OCI-LY3 (cell line): ENCODE measurements at regions not wholly inside any gene's neighbourhood (a gene's known extent, or its start where the extent isn't known, plus 50 kb on each side); places are given as distances from the start of the nearest gene placed in this dataset.

Source experiments
- H2AFZ ChIP-seq: fragments of 200-600, 300-600 bp; shearing (Covaris generic); 2 replicates; pipeline ENCODE4 v1.6.0; 2014; ENCODE audit warnings: antibody characterized with exemption, low read depth, low read length
- H3K27ac ChIP-seq: fragments of 200-600, 300-600 bp; sonication (generic); 2 replicates; pipeline ENCODE4 v1.5.1; 2014; ENCODE audit warnings: mild to moderate bottlenecking, low read length, moderate library complexity, mixed read lengths
- H3K27me3 ChIP-seq: fragments of 200-600, 300-600 bp; sonication (generic); 2 replicates; pipeline ENCODE4 v1.6.1; 2014; ENCODE audit warnings: low read depth, low read length, mixed read lengths
- H3K36me3 ChIP-seq: fragments of 200-600, 300-600 bp; sonication (generic); replicated peaks from 2 replicates; pipeline ENCODE3; 2014; ENCODE audit warnings: low read depth, low read length, mixed read lengths
- H3K4me1 ChIP-seq: fragments of 300-600, 200-600 bp; sonication (generic); 2 replicates; pipeline ENCODE4 v1.6.1; 2014; ENCODE audit warnings: low read length, mixed read lengths
- H3K4me2 ChIP-seq: fragments of 200-600, 300-600 bp; sonication (generic); 2 replicates; pipeline ENCODE4 v1.6.1; 2014; ENCODE audit warnings: low read length, mixed read lengths
- H3K4me3 ChIP-seq: fragments of 300-600, 200-600 bp; sonication (generic); 2 replicates; pipeline ENCODE4 v1.5.1; 2014; ENCODE audit warnings: antibody characterized with exemption, mild to moderate bottlenecking, low read length, moderate library complexity
- H3K79me2 ChIP-seq: fragments of 300-600, 200-600 bp; shearing (Covaris generic); 2 replicates; pipeline ENCODE4 v1.6.1; 2014; ENCODE audit warnings: mild to moderate bottlenecking, low read length, mixed read lengths
- H3K9ac ChIP-seq: fragments of 300-600, 200-600 bp; shearing (Covaris generic); 2 replicates; pipeline ENCODE4 v1.6.0; 2014; ENCODE audit warnings: mild to moderate bottlenecking, low read length, moderate library complexity
- H3K9me3 ChIP-seq: fragments of 200-600, 300-600 bp; shearing (Covaris generic); 2 replicates; pipeline ENCODE4 v1.6.1; 2014; ENCODE audit warnings: low read length, mixed read lengths; ENCODE audit not compliant: insufficient read depth
- H4K20me1 ChIP-seq: fragments of 200-600, 300-600 bp; sonication (generic); 2 replicates; pipeline ENCODE4 v1.6.1; 2016; ENCODE audit warnings: low read length, mixed read lengths; ENCODE audit not compliant: insufficient read depth
- EZH2phosphoT487 ChIP-seq: fragments of 200-600 bp; shearing (Covaris generic); IDR thresholded peaks from 2 replicates; pipeline ENCODE4 v1.6.1; 2018; ENCODE audit warnings: antibody characterized with exemption, mixed run types, low read depth
- TF ChIP-seq, protein P1 (sequence below): fragments of 200-600, 300-600 bp; sonication (generic); IDR thresholded peaks from 2 replicates; pipeline ENCODE4 v1.5.1; 2014; ENCODE audit warnings: antibody characterized with exemption, low read length, low read depth

- Histone ChIP-seq H3K79me2 (no peaks in the 10 kb centered on the region), H3K4me2 (no peak overlapping the region), H3K4me1 (no peaks in the 10 kb centered on the region), H4K20me1 (no peaks in the 10 kb centered on the region), H2AFZ (no peak overlapping the region), H3K9me3 (no peaks in the 10 kb centered on the region), H3K4me3 (no peak overlapping the region), H3K27me3 (no peaks in the 10 kb centered on the region), H3K27ac (no peak overlapping the region), H3K9ac (no peak overlapping the region), H3K36me3 (no peaks in the 10 kb centered on the region)
- no peak for TF ChIP-seq EZH2phosphoT487
- TF ChIP-seq, protein P1, sequence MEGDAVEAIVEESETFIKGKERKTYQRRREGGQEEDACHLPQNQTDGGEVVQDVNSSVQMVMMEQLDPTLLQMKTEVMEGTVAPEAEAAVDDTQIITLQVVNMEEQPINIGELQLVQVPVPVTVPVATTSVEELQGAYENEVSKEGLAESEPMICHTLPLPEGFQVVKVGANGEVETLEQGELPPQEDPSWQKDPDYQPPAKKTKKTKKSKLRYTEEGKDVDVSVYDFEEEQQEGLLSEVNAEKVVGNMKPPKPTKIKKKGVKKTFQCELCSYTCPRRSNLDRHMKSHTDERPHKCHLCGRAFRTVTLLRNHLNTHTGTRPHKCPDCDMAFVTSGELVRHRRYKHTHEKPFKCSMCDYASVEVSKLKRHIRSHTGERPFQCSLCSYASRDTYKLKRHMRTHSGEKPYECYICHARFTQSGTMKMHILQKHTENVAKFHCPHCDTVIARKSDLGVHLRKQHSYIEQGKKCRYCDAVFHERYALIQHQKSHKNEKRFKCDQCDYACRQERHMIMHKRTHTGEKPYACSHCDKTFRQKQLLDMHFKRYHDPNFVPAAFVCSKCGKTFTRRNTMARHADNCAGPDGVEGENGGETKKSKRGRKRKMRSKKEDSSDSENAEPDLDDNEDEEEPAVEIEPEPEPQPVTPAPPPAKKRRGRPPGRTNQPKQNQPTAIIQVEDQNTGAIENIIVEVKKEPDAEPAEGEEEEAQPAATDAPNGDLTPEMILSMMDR: no peak
Measured at GRCh38 chr2:241981076-241981700, 111.7 kb downstream of the RTP5 start.

- Histone ChIP-seq H3K27me3 (no peaks in the 10 kb centered on the region), H3K4me3 (no peak overlapping the region), H3K79me2 (no peaks in the 10 kb centered on the region), H2AFZ (no peak overlapping the region), H3K9me3 (no peaks in the 10 kb centered on the region), H3K4me2 (no peak overlapping the region), H3K4me1 (no peaks in the 10 kb centered on the region), H4K20me1 (no peaks in the 10 kb centered on the region), H3K27ac (no peak overlapping the region), H3K9ac (no peak overlapping the region), H3K36me3 (no peaks in the 10 kb centered on the region)
- TF ChIP-seq EZH2phosphoT487: no peak
- TF ChIP-seq, protein P1: no peak
Measured at GRCh38 chr2:241982706-241983570, 113.4 kb downstream of the RTP5 start.

DNA sequence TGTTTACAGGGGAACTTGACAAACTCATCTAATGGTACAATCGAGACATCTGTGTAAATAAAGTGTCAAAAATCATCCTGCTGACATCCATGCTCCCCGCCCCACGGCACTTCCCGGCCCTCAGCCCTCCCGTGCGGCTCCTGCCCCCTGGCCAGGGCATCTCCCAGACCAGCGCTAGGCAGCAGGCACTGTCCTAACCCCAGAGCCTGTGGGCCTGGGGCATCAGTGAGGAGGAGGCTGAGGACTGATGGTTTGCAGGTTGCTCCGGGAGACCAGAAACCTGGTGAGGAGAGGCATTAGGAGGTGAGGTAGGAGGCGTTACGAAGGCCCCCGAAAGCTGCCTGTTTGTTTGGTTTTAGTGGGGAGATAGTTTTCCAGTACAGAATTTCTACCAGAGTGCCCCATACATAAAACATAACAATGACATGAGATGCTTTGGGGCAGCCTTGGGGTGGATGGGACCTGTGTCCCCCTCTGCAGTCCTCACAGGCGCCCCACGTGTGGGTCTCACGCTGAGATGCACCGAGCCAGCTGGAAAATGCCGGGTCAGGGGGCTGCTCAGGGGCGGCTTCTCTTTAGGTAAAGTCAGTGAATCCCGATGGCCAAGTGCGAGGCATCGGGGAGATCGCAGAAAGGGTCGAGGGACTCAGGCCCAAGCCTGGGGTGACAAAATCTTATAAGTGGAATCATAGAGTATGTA lies 114.2 kb downstream of the RTP5 start:
- TF ChIP-seq, protein P1: no peak
- no peak for TF ChIP-seq EZH2phosphoT487
- no peaks in the 10 kb centered on the region for H3K36me3 ChIP-seq
- H3K4me2 ChIP-seq: no peak overlapping the region
- no peaks in the 10 kb centered on the region for H4K20me1 ChIP-seq
- H3K27ac ChIP-seq: no peak overlapping the region
- no peaks in the 10 kb centered on the region for H3K27me3 ChIP-seq
- H3K4me1 ChIP-seq: no peaks in the 10 kb centered on the region
- no peak overlapping the region for H3K4me3 ChIP-seq
- H2AFZ ChIP-seq: no peak overlapping the region
- no peaks in the 10 kb centered on the region for H3K79me2 ChIP-seq
- H3K9me3 ChIP-seq: no peaks in the 10 kb centered on the region
- H3K9ac ChIP-seq: no peak overlapping the region

DNA sequence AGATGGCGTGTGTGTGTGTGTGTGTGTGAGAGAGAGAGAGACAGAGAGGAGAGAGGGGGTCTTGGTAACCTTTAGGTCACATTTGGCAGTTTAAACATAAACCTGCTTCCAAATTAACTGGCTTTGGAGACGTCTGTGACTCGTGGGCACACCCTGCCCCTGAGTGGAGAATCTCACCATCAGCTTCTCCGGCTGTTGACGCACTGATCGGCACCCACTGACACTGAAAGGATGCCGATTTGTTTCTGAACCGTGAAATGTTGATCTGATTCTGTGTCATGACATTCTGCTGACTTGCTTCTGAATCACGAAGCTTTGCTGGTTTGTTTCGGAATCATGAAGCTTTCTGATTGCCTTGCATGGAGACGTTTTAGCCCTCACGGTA lies 114.7 kb downstream of the RTP5 start:
- Histone ChIP-seq H3K4me3 (no peak overlapping the region), H3K27me3 (no peaks in the 10 kb centered on the region), H3K27ac (no peak overlapping the region), H3K79me2 (no peaks in the 10 kb centered on the region), H3K4me1 (no peaks in the 10 kb centered on the region), H2AFZ (no peak overlapping the region), H3K9me3 (no peaks in the 10 kb centered on the region), H3K4me2 (no peak overlapping the region), H3K9ac (no peak overlapping the region), H3K36me3 (no peaks in the 10 kb centered on the region), H4K20me1 (no peaks in the 10 kb centered on the region)
- no peak for TF ChIP-seq EZH2phosphoT487
- TF ChIP-seq, protein P1: no peak
